CD4-positive, alpha-beta T cell treated with Interferon alpha-2 for 1 hour (primary cell): ENCODE measurements at regions not wholly inside any gene's neighbourhood (a gene's known extent, or its start where the extent isn't known, plus 50 kb on each side); places are given as distances from the start of the nearest gene placed in this dataset.

Experiments
- DNase-seq, 2 donors: peaks; one replicate each; pipeline ENCODE4 v3.0.0-alpha.2; 2020 to 2022

GRCh38 chr4:126058596-126058995 lies 743.8 kb downstream of the FAT4 start:
- no peak for DNase-seq

DNA sequence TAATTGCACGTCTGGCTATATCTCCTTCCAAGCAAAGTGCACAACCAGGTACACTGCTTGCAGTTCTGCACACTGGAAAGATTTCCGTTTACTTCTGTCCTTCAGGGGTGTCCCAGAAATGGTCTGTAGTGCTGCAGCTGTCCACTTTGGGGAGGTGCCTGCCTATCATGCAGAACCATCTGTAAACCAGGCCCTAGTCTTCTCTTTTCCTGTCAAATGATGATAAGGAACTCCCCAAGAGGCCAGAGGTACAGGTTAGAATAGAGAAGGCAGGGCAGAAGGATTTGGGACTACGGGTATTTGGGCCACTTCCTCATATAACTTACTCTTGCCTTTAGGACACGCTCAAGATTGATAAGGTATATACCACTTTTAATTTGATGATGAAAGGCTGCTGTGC lies 746.9 kb downstream of the FAT4 start:
- DNase-seq: no peak

DNA sequence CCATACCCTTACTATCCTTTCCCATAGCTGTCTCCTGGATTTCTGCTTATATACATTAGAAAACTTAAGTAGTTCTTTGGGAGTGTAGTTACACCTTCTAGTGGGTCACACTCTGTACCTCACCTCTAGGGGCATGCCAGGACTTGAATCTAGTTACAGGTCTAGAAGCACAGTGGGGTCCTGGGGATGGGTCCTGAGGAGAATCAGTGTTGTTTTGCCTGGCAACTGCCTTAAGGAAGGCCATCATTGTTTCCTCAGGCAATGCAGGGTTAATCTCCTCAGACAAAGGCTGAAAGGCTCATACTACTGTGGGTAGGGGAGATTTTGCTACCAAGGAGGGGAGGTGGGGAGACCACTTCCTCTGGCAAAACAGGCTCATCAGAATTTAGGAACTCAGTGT lies 750.3 kb downstream of the FAT4 start:
- no peak for DNase-seq

DNA sequence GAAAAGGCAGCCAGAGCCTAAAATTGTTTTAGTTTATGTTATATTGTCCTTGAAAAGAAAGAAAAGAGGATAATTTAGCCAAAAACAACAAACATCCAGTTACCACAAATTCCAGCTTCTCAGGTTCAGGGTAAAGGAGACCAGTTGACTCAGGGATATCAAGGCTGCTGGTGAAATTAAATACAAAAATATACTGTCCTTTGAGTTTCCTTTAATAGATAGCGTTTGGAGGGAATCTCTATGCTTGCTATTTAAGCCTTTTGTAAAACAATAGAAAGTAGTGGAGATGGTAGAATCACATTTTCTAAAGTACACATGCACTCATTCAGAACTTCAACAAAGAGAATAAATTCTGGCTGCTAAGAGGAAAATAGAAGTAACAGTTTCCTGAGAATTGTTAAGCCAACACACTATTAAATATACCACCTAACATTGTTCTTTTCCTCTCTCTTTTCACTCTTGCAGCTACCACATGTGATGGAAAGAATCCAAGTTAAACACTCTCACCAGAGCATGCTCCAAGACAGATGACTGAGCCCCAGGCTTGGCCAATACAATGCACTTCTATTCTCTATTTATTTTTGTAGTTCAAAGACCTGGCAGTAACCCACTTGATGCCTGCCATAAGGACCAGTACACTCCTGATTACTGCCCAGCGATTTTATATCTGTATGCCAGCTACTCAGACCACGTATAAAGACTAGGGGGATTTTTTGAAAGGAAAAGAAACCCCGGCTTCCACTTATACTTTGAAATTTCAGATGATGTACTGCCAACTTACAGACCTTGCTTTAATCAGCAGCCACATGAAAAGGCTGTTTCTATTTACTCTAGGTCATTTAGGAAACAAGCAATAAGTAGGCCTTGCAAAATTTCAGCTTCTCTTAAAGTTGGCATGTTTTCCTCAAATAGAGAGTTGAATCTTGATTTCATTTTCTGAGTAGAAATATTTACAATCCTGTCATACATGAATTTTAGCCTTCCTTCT lies 756.9 kb downstream of the FAT4 start:
- no peak for DNase-seq

DNA sequence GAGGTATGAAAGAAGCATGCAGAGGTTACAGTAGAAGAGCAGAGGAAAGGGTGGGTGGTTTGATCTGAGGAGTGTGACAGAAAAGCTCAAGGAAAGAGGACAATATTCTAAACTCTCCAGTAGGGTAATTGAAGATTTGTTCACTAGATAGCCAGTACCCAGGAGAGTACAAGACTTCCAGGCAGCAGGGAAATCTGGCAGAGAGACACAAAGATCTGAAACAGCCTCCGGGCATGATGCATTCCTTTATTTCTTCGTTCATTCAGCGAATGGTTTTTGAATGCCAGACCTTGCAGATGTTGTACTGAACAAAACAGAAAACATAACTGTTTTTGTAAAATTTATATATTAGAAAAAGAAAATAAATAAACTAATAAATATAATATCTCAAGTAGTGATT lies 766.6 kb downstream of the FAT4 start:
- no peak for DNase-seq

DNA sequence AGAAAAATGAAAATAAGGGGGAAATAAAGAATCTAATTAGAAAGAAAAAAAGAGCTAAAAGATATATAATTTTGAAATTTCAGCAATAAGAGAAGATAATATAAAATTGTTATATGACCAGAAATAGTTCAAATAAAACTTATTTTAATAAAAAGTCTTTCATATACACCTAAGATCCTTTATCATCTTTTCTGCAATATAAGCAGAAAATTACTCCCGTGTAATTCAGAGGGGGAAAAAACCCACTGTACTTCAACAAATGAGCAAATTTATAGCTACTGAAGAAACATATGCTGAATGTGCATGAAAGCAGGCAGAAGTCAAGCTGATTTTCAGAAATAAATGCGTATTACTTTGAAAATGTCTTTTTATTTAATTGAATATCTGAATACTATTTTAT lies 771.3 kb downstream of the FAT4 start:
- DNase-seq: no peak

- no peak for DNase-seq
Observed at GRCh38 chr4:126087101-126087500, 772.3 kb downstream of the FAT4 start.

DNA sequence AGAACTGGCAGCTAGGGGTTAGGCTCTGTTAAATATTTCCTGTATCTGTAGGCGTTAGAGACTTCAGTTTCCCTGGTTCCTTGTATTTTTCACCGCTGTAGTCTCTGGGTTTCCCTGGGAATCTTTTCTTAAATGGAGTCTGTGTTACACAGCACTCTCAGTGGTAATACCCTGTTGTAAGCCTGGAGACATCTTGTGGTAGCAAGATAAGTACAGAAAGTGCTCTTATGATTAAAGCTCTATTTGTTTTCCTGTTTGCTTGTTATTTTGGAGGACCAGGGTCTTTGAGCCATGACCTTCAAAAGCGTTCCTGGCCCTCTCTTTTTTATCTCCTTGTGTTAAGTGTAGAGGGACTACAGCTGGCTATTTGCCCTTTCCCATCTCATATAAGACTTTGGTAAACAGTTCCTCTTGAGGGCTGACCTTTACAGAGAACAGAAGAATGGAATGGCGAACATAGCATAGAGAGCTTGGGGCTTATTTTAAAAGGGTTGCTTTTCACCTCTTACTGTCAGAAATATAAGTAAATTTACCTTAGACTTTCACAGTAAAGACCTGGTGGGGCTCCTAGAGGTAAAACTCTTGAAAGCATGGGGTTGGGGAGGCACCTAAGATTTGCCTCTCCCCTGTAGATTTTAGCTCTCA lies 782.5 kb downstream of the FAT4 start:
- DNase-seq: no peak

DNA sequence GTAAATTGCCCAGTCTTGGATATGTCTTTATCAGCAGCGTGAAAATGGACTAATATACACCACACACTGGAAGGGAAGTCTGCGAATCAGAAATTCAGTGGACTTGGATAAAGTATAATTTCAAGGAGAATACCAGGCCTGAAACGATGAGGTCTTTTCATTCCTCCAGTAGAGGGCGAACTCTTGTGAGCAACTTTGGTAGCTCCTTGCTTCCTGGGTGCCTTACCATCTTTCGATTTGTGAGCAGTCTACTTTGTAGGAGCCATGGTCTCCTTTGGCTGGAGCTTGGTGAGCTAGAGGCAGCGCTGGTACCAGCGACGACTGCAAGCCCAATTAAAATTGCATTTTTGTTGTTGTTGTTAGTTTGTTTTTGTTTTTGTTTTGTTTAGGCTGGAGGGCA lies 791.9 kb downstream of the FAT4 start:
- no peak for DNase-seq

DNA sequence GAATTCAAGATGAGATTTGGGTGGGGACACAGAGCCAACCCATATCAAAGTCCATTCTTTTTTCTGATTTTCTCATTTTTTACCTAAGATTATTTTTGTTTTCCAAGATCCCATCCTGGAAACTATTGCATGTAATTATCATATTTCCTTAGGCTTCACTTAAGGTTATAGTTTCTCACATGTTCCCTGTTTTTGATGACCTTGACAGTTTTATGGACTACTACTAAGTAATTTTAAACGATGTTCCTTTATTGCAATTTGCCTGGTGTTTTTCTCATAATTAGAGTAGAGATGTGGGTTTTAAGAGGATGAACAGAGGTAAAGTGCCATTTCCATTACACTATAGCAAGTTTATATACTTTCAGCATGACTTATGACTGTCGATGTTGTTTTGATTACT lies 795.1 kb downstream of the FAT4 start:
- DNase-seq: no peak

- no peak for DNase-seq
Observed at GRCh38 chr4:126113058-126113457, 798.3 kb downstream of the FAT4 start.

DNA sequence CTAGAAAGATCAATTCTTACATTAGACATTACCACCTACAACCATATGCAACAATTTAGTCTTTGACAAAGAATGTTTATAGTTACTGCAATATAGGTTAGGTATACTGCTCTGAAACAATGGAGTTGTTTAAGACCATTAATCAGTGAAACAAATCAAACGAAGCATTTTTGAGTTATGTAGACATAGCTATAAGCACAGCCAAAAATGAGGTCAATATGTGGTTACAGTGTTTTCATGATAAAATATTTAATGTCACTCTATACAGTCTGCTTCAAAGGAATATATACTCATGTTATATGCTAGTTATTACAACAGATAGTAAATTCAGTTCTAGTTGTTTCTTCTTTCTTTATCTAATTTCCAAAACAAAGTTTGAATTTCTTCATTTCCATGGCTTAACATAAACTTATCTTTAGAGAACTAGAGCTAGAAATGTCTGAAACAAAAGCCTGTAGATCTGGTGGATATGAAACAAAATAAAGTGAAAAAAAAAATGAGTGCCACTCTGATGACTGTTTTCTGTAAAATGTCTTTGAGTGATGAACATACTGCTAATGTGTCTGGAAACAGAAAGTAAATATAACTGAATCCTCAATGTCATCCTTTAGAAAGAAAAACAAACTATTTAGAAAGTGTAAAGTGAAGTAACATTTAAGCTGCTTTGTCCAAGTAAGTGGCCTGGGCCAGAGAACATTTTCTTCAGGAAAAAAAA lies 809.0 kb downstream of the FAT4 start:
- DNase-seq: no peak

- no peak for DNase-seq
Observed at GRCh38 chr4:126124818-126125217, 810.1 kb downstream of the FAT4 start.

GRCh38 chr4:126130215-126130614 lies 815.5 kb downstream of the FAT4 start:
- DNase-seq: no peak

DNA sequence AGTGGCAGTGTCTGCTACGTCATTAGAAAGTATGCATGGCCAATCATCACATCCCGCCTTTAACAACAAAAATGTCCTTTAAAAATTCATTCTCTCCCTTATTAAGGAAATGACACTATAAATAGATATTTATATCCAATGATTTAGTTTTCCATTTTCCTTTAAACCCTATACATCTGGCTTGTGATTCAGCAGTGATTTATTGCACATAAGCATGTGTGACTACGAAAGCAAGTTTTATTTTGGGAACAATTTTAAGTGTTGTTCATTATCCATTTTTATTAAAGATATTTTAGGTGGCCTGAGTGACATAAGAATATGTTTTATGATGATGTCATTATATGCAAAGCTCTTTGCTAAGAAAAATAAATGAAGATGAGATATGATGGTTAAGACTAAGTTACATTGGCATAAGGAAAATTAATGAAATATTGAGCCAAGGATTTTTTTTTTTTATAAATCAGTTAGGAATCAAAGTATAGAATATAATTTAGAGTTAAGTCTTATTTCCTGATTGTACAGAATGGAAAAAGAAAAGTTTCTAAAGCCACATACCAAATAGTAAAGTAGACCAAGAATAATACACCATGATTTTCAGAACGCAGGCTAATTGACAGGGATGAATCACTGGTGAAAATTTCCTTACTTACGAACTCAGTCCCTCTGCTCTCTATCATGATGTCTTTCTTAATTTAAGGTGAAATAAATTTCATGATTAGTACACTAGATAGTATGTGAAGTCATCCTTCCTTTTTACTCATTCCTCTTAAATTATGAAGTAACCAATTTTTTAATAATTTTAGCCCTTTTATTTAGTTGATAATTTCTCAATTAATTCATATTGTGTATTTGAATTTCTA lies 822.4 kb downstream of the FAT4 start:
- no peak for DNase-seq

DNA sequence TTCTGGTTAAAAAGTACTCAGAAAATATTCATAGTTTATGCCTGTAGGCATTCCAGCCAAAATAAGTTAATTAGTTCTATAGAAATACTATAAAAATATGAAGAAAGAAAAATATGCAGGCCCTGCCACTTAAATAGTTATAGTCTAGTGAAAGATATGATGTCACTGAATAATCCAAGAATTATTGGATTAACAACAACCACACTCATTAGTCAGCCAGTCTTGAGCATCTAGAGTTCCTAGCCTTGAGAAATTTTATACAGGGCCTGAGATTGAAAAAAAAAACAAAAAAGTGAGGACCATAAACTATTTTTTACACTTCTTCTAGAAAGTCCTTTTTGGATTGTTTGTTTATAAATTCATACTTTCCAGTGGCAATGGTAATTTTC lies 823.0 kb downstream of the FAT4 start:
- no peak for DNase-seq

GRCh38 chr4:126144543-126145237 lies 829.9 kb downstream of the FAT4 start:
- no peak for DNase-seq

DNA sequence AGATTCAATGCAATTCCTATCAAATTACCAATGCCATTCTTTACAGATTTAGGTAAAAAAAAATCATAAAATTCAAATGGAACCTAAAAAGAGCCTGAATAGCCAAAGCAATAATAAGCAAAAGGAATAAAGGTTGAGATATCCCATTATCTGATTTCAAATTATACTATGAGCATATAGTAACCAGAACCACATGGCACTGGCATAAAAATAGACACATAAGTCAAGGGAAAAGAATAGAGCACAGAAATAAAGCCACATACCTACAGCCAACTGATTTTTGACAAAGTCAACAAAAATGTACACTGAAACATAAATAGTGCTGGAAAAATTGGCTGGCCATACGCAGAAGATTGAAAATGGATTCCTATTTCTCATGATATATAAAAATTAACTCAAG lies 853.7 kb downstream of the FAT4 start:
- DNase-seq: no peak

DNA sequence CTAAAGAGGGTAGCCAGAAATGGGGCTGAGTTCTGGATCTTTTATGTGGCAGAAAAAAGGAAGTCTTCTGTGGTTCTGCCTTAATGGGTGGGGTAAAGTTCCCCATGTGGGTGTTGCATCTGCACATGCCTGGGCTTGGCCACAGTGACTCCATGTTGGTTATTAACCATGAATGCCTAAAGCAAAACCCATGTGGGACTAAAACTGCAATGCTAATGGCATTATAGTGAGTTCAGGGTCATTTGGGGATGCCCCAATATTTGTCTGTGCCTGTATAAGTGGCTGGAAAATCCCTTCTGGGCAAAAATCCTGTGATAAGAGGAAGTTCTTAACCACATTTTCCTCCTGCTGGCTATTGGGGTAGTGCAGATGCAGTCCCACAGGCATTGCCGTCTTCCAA lies 857.4 kb downstream of the FAT4 start:
- no peak for DNase-seq

DNA sequence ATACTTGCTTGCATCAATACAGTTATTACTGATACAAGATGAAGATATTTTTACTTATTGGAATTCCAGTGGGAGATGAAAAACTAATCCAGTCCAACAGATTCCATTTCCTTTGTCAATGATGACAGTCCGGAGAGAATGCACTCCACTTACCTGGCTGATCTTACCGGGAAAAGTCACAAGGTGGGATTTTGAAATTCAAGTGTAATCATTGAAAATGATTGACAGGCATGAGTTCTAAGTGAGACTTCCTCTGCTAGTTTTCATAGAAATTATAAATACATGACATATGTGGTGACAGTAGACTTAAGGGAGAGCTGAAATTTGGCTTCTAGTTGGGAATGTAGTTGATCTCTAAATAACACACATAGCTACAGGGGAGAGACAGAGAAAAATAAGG lies 859.9 kb downstream of the FAT4 start:
- no peak for DNase-seq

DNA sequence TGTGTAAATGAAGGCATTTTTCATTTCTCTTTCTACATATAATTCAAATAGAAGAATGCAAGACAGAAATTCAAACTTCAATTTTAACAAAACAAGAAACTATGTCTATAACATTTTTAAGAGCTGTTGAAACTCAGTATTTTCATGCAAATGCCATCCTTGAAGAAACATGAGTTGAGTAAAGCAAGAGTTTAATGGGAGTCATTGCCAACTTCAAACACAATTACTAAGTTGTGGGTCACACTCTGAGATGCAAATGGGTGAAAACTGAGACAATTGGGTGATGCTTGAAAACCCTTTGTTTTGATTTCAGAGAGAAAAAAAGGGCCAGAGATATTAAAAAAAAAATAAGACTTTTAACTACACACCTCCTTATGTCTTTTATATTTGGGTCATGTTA lies 865.9 kb downstream of the FAT4 start:
- DNase-seq: no peak

DNA sequence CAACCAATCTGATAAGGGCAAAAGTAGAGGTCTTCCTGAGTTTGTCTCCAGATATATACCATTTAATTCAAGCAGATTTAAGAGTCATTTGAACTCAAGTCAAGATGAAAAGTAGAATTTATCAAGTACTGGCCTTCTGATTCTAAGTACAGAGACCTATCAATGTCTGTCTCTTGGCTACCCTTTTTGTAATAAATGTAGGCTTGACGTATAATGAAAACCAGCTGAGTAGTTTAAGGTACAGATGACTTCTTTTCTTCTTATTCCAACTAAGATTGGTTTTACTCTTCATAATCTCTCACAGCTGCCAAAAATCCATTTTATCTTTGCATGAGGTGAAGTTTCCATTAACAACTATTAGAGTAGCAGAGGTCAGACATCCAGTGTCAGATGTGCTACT lies 867.6 kb downstream of the FAT4 start:
- no peak for DNase-seq
